ENCODE measurements at regions not wholly inside any gene's neighbourhood (a gene's known extent, or its start where the extent isn't known, plus 50 kb on each side); places are given as distances from the start of the nearest gene placed in this dataset.

- POLR2A ChIA-PET (ENCODE audit: partially characterized antibody) = interaction anchor here (1.3 kb wide), 1 partner anchor 168 kb away, joined by 3 read pairs; no protein-coding TSS in a partner anchor
Measured at GRCh38 chr13:44266772-44267171, 106.9 kb upstream of the SERP2 start.

More at GRCh38 chr13:44266772-44267171, 106.9 kb upstream of the SERP2 start:
- no peak overlapping the region for H2BK120ac ChIP-seq (replicated peaks; ENCODE audit: low read depth, low read length)
- H2AK5ac ChIP-seq (ENCODE audit: low read depth, low read length) = no peak overlapping the region
- no peak overlapping the region for H3K56ac ChIP-seq (replicated peaks; ENCODE audit: insufficient read length, low read depth, low read length)
- TF ChIP-seq GABPA (IDR thresholded peaks at IDR 0.05; ENCODE audit: borderline replicate concordance, insufficient read depth, low read length) (no peak), RAD21 (IDR thresholded peaks at IDR 0.05 in 1 of 2, conservative IDR thresholded peaks at IDR 0.05 in 1 of 2; ENCODE audit: low read depth in 2 of 2, low read length in 2 of 2) (no peak), CEBPB (IDR thresholded peaks at IDR 0.05; ENCODE audit: low read depth, low read length) (no peak), SP2 (IDR thresholded peaks at IDR 0.05; ENCODE audit: low read length) (no peak)
- no peak overlapping the region for H4K8ac ChIP-seq (ENCODE audit: extremely low read depth, insufficient read depth, low read length)
- WGBS, 2 experiments (ENCODE audit: extremely low coverage in 1 of 2, insufficient coverage in 1 of 2, insufficient read length in 1 of 2, insufficient replicate concordance in 2 of 2, low coverage in 1 of 2, low lambda C conversion rate in 2 of 2, missing lambda C conversion rate in 1 of 2) = 100% methylated on average over 1 of the region's 1 CpG; no CpG with 5 or more reads in 1 of the 2 experiments
- H3K79me1 ChIP-seq (ENCODE audit: low read depth, low read length) = no peaks in the 10 kb centered on the region
- H2BK5ac ChIP-seq (ENCODE audit: low read depth, low read length) = no peak overlapping the region
- H2BK20ac ChIP-seq (ENCODE audit: low read length) = no peak overlapping the region
- peaks cover 3% of the 10 kb centered on the region; the same call in 1 of the 2 replicates for H3K23me2 ChIP-seq (ENCODE audit: low read depth, low read length)
- H3K79me2 ChIP-seq (ENCODE audit: control insufficient read depth in 1 of 2, insufficient read depth in 2 of 2, low read length in 2 of 2) = no peaks in the 10 kb centered on the region
- no peak overlapping the region for H2BK15ac ChIP-seq (ENCODE audit: low read length)
- H3K23ac ChIP-seq (ENCODE audit: insufficient read length) = no peak overlapping the region
- no peaks in the 10 kb centered on the region for H3K36me3 ChIP-seq (ENCODE audit: control insufficient read depth in 2 of 4, insufficient read depth in 4 of 4, low read length in 3 of 4)
- H3K18ac ChIP-seq (ENCODE audit: extremely low read depth, low read length) = no peak overlapping the region
- H2BK12ac ChIP-seq (ENCODE audit: low read depth, low read length) = no peak overlapping the region
- H3K9me3 ChIP-seq (ENCODE audit: insufficient read depth in 2 of 2, low read depth in 1 of 2, low read length in 1 of 2) = peaks cover 0 to 5% of the 10 kb centered on the region in 2 experiments; a peak in 1 of 4 replicates
- H2AFZ ChIP-seq (ENCODE audit: low read length) = no peak overlapping the region
- H3K14ac ChIP-seq (ENCODE audit: insufficient read length) = no peak overlapping the region
- H4K5ac ChIP-seq (ENCODE audit: insufficient read length, low read depth, low read length) = no peak overlapping the region
- peaks cover 0 to 3% (median under 1%) of the 10 kb centered on the region in 4 experiments; a peak in 3 of 7 replicates for H3K4me1 ChIP-seq (replicated peaks in 1 of 4; ENCODE audit: control insufficient read depth in 3 of 4, insufficient read depth in 4 of 4, low read length in 3 of 4)
- H3K27ac ChIP-seq (ENCODE audit: low read depth, low read length) = no peak overlapping the region
- no peak for DNase-seq (ENCODE audit: low read depth in 1 of 2, low spot score in 2 of 2)
- CTCF ChIA-PET (ENCODE audit: partially characterized antibody) = no interaction called here
- no peak overlapping the region for H3K4me2 ChIP-seq (ENCODE audit: insufficient read depth in 1 of 2, low read depth in 2 of 2, low read length in 2 of 2)
- no peaks in the 10 kb centered on the region for H4K20me1 ChIP-seq (replicated peaks in 1 of 2; ENCODE audit: control insufficient read depth in 1 of 2, insufficient read depth in 2 of 2, low read length in 2 of 2)
- no peak overlapping the region for H4K91ac ChIP-seq (replicated peaks; ENCODE audit: insufficient read length, low read length)
- H3K4ac ChIP-seq (replicated peaks; ENCODE audit: insufficient read length, low read depth, low read length) = no peak overlapping the region
- no peak for FAIRE-seq
- H3K27me3 ChIP-seq (replicated peaks in 1 of 4; ENCODE audit: control insufficient read depth in 3 of 4, extremely low read depth in 1 of 4, insufficient read depth in 3 of 4, low read length in 3 of 4) = no peaks in the 10 kb centered on the region
- no peak overlapping the region for H3K9ac ChIP-seq (replicated peaks in 1 of 4; ENCODE audit: extremely low read depth in 1 of 4, low read depth in 3 of 4, low read length in 3 of 4)
- H3K4me3 ChIP-seq (ENCODE audit: extremely low read depth in 1 of 4, insufficient read depth in 2 of 4, low read depth in 3 of 4, low read length in 4 of 4) = no peak overlapping the region
